ENCODE measurements at regions not wholly inside any gene's neighbourhood (a gene's known extent, or its start where the extent isn't known, plus 50 kb on each side); places are given as distances from the start of the nearest gene placed in this dataset.
A peak's percentile ranks its signal among the peaks of the same experiment; 100 is the strongest.

DNA sequence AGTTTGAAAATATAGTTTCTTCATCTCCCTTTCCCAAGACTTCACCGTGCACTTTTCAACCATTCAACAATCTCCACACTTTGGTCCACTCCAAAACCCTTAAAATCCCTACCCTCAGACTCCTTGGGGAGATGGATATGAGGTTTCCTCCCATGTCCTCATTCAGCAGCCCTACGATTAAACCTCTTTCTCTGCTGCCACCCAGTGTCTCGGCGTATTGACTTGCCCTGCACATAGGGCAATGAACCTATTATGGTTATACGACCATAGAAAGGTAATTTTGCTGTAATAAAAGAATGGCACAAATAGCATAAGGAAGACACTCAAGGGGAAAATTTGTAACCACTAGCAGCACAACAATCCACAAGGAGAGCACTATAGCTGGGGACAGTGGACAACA is 803.5 kb downstream of the TLE1 start:
- intact Hi-C loops (cut with micrococcal nuclease), result loop anchor here (5.0 to 10.0 kb wide), 2 partner anchors 709 to 799 kb away; partner anchors contain the start of gene TLE1
- Mint-ChIP-seq H3K36me3 (ENCODE audit: insufficient read depth, unreplicated experiment) (no peaks in the 10 kb centered on the region), H3K4me3 (ENCODE audit: unreplicated experiment) (no peak overlapping the region), H3K4me1 (ENCODE audit: insufficient read depth, unreplicated experiment) (no peaks in the 10 kb centered on the region), H3K27me3 (ENCODE audit: insufficient read depth, unreplicated experiment) (no peaks in the 10 kb centered on the region), H3K27ac (ENCODE audit: low read depth, unreplicated experiment) (no peak overlapping the region), H3K9me3 (ENCODE audit: unreplicated experiment) (no peaks in the 10 kb centered on the region)
- TF ChIP-seq, protein P1, sequence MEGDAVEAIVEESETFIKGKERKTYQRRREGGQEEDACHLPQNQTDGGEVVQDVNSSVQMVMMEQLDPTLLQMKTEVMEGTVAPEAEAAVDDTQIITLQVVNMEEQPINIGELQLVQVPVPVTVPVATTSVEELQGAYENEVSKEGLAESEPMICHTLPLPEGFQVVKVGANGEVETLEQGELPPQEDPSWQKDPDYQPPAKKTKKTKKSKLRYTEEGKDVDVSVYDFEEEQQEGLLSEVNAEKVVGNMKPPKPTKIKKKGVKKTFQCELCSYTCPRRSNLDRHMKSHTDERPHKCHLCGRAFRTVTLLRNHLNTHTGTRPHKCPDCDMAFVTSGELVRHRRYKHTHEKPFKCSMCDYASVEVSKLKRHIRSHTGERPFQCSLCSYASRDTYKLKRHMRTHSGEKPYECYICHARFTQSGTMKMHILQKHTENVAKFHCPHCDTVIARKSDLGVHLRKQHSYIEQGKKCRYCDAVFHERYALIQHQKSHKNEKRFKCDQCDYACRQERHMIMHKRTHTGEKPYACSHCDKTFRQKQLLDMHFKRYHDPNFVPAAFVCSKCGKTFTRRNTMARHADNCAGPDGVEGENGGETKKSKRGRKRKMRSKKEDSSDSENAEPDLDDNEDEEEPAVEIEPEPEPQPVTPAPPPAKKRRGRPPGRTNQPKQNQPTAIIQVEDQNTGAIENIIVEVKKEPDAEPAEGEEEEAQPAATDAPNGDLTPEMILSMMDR (IDR thresholded peaks at IDR 0.05; ENCODE audit: unreplicated experiment), result no peak
- no TSS peak for BruUV-seq (replicated peaks)
- DNase-seq (ENCODE audit: unreplicated experiment), result peak; percentile 40
- POLR2A ChIA-PET, result no interaction called here
- CTCF ChIA-PET, result interaction anchor here (0.6 to 0.8 kb wide), 2 partner anchors 25 to 1741 kb away, joined by 3 to 4 read pairs; no protein-coding TSS in a partner anchor

- no TSS peak for BruUV-seq (replicated peaks)
- no peaks in the 10 kb centered on the region for H3K4me1 Mint-ChIP-seq (ENCODE audit: insufficient read depth, unreplicated experiment)
- no peaks in the 10 kb centered on the region for H3K27me3 Mint-ChIP-seq (ENCODE audit: insufficient read depth, unreplicated experiment)
- H3K36me3 Mint-ChIP-seq (ENCODE audit: insufficient read depth, unreplicated experiment), result no peaks in the 10 kb centered on the region
- H3K27ac Mint-ChIP-seq (ENCODE audit: low read depth, unreplicated experiment), result no peak overlapping the region
- H3K4me3 Mint-ChIP-seq (ENCODE audit: unreplicated experiment), result no peak overlapping the region
- H3K9me3 Mint-ChIP-seq (ENCODE audit: unreplicated experiment), result no peaks in the 10 kb centered on the region
- CTCF ChIA-PET, result interaction anchor here (0.7 to 0.9 kb wide), 2 partner anchors 598 to 1892 kb away, joined by 3 read pairs; no protein-coding TSS in a partner anchor
- TF ChIP-seq, protein P1 (IDR thresholded peaks at IDR 0.05; ENCODE audit: unreplicated experiment), result no peak
- POLR2A ChIA-PET, result no interaction called here
- intact Hi-C loops (cut with micrococcal nuclease), result loop anchor here (10.0 kb wide), 1 partner anchor 801 kb away; the partner anchor contains the start of gene TLE1
- no peak for DNase-seq (ENCODE audit: unreplicated experiment)
Observed at GRCh38 chr9:80883826-80884579, 805.3 kb downstream of the TLE1 start.

DNA sequence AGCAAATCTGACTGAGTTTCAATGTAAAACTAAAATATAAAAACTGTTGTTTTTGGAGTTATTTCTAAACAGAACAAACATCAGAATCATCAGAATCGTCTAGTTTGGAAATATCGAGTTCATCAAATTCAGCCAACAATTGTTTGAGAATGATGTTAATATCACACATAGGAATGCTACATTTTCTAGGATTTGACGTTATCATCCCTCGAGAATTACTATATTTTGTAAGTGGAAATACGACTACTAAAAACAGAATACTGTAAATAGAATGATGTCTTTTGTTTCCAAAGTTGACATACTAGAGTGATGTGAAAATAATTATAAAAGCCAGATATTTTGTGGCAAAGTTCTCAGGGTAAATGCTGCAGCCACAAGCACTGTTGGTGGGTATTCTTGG is 805.9 kb downstream of the TLE1 start:
- ChIA-PET CTCF (no interaction called here), POLR2A (no interaction called here)
- TF ChIP-seq, protein P1 (IDR thresholded peaks at IDR 0.05; ENCODE audit: unreplicated experiment), result no peak
- no peak overlapping the region for H3K27ac Mint-ChIP-seq (ENCODE audit: low read depth, unreplicated experiment)
- no peak overlapping the region for H3K4me3 Mint-ChIP-seq (ENCODE audit: unreplicated experiment)
- DNase-seq (ENCODE audit: unreplicated experiment), result no peak
- H3K9me3 Mint-ChIP-seq (ENCODE audit: unreplicated experiment), result no peaks in the 10 kb centered on the region
- BruUV-seq (replicated peaks), result no TSS peak
- intact Hi-C loops (cut with micrococcal nuclease), result loop anchor here (10.0 kb wide), 1 partner anchor 801 kb away; the partner anchor contains the start of gene TLE1
- H3K36me3 Mint-ChIP-seq (ENCODE audit: insufficient read depth, unreplicated experiment), result no peaks in the 10 kb centered on the region
- H3K4me1 Mint-ChIP-seq (ENCODE audit: insufficient read depth, unreplicated experiment), result no peaks in the 10 kb centered on the region
- H3K27me3 Mint-ChIP-seq (ENCODE audit: insufficient read depth, unreplicated experiment), result no peaks in the 10 kb centered on the region

- TF ChIP-seq, protein P1 (IDR thresholded peaks at IDR 0.05; ENCODE audit: unreplicated experiment), result no peak
- Mint-ChIP-seq H3K4me3 (ENCODE audit: unreplicated experiment) (no peak overlapping the region), H3K4me1 (ENCODE audit: insufficient read depth, unreplicated experiment) (no peaks in the 10 kb centered on the region), H3K9me3 (ENCODE audit: unreplicated experiment) (no peaks in the 10 kb centered on the region), H3K36me3 (ENCODE audit: insufficient read depth, unreplicated experiment) (no peaks in the 10 kb centered on the region), H3K27ac (ENCODE audit: low read depth, unreplicated experiment) (no peak overlapping the region), H3K27me3 (ENCODE audit: insufficient read depth, unreplicated experiment) (no peaks in the 10 kb centered on the region)
- ChIA-PET POLR2A (interaction anchor here (0.9 kb wide), 1 partner anchor 10 kb away, joined by 3 read pairs; no protein-coding TSS in a partner anchor), CTCF (interaction anchor here (0.8 kb wide), 1 partner anchor 32 kb away, joined by 4 read pairs; no protein-coding TSS in a partner anchor)
- no TSS peak for BruUV-seq (replicated peaks)
- intact Hi-C loops (cut with micrococcal nuclease), result loop anchor here (10.0 kb wide), 1 partner anchor 803 kb away; the partner anchor contains the start of gene TLE1
- no peak for DNase-seq (ENCODE audit: unreplicated experiment)
Observed at GRCh38 chr9:80881940-80882339, 807.4 kb downstream of the TLE1 start.

Data from MCF 10A (cell line).